Upper lobe of left lung (tissue), 4 donors: ENCODE measurements at regions not wholly inside any gene's neighbourhood (a gene's known extent, or its start where the extent isn't known, plus 50 kb on each side); places are given as distances from the start of the nearest gene placed in this dataset.
"Not testable (repeated sequence)": the region's sequence is repeated elsewhere in the genome, so short reads cannot be mapped to it uniquely, and the experiment has no call there.

Experiments
- POLR2A ChIP-seq, 4 donors: fragments of 450-650 bp; IDR thresholded peaks; one replicate each; pipeline ENCODE4 v1.5.1; 2016 to 2017; ENCODE audit warnings: antibody characterized with exemption in 4 of 4, mild to moderate bottlenecking in 2 of 4
- POLR2AphosphoS5 ChIP-seq, 2 donors: sonication (generic); formaldehyde crosslinking; IDR thresholded peaks; one replicate each; pipeline ENCODE4 v1.5.1; 2017; ENCODE audit warnings: antibody characterized with exemption in 2 of 2
- TF ChIP-seq, protein P1 (sequence below), 6 experiments: fragments of 450-650 bp in 4 of 6; fragments of 200-600 bp in 2 of 6; sonication (generic) in 2 of 6; IDR thresholded peaks; one replicate each; pipeline ENCODE4 v1.5.1; 2016 to 2019; ENCODE audit warnings: antibody characterized with exemption in 6 of 6

DNA sequence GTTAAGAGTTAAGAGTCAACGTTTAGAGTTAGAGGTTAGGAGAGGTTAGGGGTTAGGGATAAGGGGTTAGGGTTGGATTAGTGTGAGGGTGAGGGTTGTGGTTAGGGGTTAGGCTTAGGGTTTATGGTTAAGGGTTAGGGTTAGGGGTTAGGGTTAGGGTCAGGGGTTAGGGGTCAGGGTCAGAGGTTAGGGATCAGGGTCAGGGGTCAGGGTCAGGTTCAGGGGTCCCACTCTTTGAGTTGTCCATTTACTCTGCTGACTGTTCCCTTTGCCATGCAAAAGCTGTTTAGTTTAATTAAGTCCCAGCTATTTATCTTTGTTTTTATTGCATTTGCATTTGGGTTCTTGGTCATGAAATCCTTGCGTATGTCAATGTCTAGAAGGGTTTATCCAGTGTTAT is 3702.0 kb upstream of the OR11H1 start:
- TF ChIP-seq, protein P1, sequence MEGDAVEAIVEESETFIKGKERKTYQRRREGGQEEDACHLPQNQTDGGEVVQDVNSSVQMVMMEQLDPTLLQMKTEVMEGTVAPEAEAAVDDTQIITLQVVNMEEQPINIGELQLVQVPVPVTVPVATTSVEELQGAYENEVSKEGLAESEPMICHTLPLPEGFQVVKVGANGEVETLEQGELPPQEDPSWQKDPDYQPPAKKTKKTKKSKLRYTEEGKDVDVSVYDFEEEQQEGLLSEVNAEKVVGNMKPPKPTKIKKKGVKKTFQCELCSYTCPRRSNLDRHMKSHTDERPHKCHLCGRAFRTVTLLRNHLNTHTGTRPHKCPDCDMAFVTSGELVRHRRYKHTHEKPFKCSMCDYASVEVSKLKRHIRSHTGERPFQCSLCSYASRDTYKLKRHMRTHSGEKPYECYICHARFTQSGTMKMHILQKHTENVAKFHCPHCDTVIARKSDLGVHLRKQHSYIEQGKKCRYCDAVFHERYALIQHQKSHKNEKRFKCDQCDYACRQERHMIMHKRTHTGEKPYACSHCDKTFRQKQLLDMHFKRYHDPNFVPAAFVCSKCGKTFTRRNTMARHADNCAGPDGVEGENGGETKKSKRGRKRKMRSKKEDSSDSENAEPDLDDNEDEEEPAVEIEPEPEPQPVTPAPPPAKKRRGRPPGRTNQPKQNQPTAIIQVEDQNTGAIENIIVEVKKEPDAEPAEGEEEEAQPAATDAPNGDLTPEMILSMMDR (IDR thresholded peaks at IDR 0.05) = not testable (repeated sequence)
- not testable (repeated sequence) for TF ChIP-seq POLR2A, POLR2AphosphoS5 (IDR thresholded peaks at IDR 0.05)
